Keratinocyte (primary cell): ENCODE measurements at regions not wholly inside any gene's neighbourhood (a gene's known extent, or its start where the extent isn't known, plus 50 kb on each side); places are given as distances from the start of the nearest gene placed in this dataset.

ENCODE experiments used
- EZH2 ChIP-seq: IDR thresholded peaks from one replicate; pipeline ENCODE4 v1.6.1; 2012; ENCODE audit warnings: inconsistent platforms, mild to moderate bottlenecking, low read length, moderate library complexity
- TF ChIP-seq, protein P1 (sequence below), 3 experiments: IDR thresholded peaks in 1 of 3; conservative IDR thresholded peaks in 1 of 3; optimal IDR thresholded peaks in 1 of 3; 2 replicates in 2 of 3; 3 replicates in 1 of 3; pipeline versions ENCODE3 to v1.5.1; 2011; ENCODE audit warnings: low read length in 3 of 3, mild to moderate bottlenecking in 3 of 3, moderate library complexity in 2 of 3, control low read depth in 1 of 3, inconsistent platforms in 1 of 3; ENCODE audit not compliant: insufficient read depth in 2 of 3; ENCODE audit errors: extremely low read depth in 1 of 3

DNA sequence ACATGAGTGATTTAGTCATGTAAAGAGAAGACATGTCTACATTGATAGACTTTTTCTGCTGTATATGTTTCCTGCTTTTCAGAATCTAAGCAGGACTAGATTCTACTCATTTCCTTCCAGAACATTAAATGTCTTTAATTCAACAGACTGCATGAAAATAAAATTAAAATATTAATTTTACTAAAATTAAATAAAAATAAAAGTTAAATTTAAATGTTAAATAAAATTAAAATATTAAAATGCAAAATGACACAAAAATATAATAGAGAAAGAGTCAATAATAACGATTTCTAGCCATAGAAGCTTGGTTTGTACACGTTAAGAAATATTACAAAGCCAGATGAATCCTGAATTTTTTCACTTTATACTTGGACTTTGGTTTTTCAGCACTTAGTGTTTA, 552.8 kb upstream of the NR5A2 start:
- TF ChIP-seq, protein P1, sequence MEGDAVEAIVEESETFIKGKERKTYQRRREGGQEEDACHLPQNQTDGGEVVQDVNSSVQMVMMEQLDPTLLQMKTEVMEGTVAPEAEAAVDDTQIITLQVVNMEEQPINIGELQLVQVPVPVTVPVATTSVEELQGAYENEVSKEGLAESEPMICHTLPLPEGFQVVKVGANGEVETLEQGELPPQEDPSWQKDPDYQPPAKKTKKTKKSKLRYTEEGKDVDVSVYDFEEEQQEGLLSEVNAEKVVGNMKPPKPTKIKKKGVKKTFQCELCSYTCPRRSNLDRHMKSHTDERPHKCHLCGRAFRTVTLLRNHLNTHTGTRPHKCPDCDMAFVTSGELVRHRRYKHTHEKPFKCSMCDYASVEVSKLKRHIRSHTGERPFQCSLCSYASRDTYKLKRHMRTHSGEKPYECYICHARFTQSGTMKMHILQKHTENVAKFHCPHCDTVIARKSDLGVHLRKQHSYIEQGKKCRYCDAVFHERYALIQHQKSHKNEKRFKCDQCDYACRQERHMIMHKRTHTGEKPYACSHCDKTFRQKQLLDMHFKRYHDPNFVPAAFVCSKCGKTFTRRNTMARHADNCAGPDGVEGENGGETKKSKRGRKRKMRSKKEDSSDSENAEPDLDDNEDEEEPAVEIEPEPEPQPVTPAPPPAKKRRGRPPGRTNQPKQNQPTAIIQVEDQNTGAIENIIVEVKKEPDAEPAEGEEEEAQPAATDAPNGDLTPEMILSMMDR (optimal IDR thresholded peaks at IDR 0.05 in 1 of 3, IDR thresholded peaks at IDR 0.05 in 1 of 3, conservative IDR thresholded peaks at IDR 0.05 in 1 of 3; ENCODE audit: extremely low read depth in 1 of 3, insufficient read depth in 2 of 3, low read length in 3 of 3), result no peak
- no peak for TF ChIP-seq EZH2
